NCI-H128 (cell line): ENCODE measurements at regions not wholly inside any gene's neighbourhood (a gene's known extent, or its start where the extent isn't known, plus 50 kb on each side); places are given as distances from the start of the nearest gene placed in this dataset.

Source experiments
- DNase-seq: peaks from one replicate; lab custom pipeline; 2025; ENCODE audit not compliant: unreplicated experiment; lab: John Stamatoyannopoulos, UW

- no peak for DNase-seq
Observed at GRCh38 chr4:188804861-188805260, 665.6 kb downstream of the TRIML1 start.

DNA sequence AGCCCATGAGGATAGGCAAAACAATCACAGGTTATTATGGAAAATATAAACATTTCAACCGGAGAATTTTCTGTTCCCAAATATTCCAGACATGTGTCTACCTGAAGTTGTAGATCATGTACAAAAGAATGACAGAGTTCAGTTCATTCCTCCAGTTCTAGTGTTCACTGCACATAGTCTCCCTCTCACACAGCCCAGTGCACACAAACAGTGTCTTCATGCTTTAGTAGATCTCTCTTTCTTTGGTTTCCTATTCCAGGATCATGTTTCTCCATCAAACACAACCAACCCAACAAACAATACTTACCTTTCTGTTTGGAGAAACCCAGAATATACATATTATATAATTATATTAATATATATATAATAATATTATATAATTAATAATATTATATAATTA lies 671.9 kb downstream of the TRIML1 start:
- DNase-seq = no peak

GRCh38 chr4:188812644-188813043 lies 673.4 kb downstream of the TRIML1 start:
- DNase-seq = no peak

GRCh38 chr4:188818300-188818699 lies 679.1 kb downstream of the TRIML1 start:
- DNase-seq = no peak

GRCh38 chr4:188819233-188819632 lies 680.0 kb downstream of the TRIML1 start:
- DNase-seq = no peak

- no peak for DNase-seq
Observed at GRCh38 chr4:188821500-188821899, 682.3 kb downstream of the TRIML1 start.

GRCh38 chr4:188822698-188823097 lies 683.5 kb downstream of the TRIML1 start:
- no peak for DNase-seq

GRCh38 chr4:188824553-188824952 lies 685.3 kb downstream of the TRIML1 start:
- no peak for DNase-seq

GRCh38 chr4:188826393-188826792 lies 687.2 kb downstream of the TRIML1 start:
- DNase-seq = no peak

- DNase-seq = no peak
Observed at GRCh38 chr4:188839704-188840103, 700.5 kb downstream of the TRIML1 start.

DNA sequence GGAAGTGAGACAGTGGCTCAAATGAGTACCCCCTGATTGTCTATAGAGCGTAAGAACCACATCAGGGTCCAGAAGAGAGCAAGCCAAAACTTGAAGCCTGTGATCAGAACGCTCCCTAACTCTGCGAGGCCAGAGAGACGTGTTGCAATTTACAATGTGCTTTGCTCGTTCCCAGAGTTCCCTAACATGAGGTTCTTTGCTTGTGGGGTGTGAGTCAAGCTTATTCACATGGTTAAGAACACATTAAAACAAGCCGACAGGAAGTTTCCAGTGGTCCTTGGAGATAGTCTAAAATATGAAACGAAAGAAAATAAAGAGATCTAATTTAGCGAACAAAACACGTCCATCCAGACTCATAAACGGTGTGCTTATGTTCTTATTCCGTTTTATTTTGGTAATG lies 702.3 kb downstream of the TRIML1 start:
- no peak for DNase-seq

GRCh38 chr4:188854436-188854835 lies 715.2 kb downstream of the TRIML1 start:
- no peak for DNase-seq

DNA sequence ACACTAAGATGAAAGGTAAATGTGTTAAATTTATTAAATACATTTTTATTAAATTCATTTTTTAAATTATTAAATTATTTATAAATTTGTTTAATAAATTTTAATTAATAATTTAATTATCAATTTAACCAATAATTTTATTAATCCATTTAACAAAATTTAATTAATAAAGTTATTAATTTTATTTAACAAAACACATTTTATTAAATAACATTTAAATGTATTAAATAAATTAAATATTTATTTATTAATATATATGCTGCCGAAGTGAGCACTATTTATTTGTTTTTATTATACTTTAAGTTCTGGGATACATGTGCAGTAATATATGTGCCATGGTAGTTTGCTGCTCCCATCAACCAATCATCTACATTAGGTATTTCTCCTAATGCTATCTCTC lies 719.5 kb downstream of the TRIML1 start:
- no peak for DNase-seq

DNA sequence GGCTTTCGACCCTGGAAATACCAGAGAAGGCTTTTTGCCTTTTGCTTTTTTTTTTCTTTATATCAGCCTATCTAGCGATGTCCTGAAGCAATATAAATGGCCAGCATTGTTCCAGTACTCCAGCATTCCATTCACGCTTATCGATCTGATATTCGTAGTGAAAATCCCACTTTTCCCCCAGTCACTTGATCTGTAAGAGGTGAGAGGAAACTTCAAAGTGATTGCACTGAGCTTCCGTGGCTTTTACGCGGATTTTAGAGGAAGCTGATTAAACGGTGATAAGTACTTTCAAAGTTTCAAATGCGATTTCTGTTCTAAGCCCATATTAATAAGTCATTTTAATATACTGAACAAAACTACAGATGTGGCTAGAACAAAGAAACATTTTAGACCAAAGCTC lies 725.5 kb downstream of the TRIML1 start:
- DNase-seq = no peak

- no peak for DNase-seq
Observed at GRCh38 chr4:188867796-188868195, 728.6 kb downstream of the TRIML1 start.

DNA sequence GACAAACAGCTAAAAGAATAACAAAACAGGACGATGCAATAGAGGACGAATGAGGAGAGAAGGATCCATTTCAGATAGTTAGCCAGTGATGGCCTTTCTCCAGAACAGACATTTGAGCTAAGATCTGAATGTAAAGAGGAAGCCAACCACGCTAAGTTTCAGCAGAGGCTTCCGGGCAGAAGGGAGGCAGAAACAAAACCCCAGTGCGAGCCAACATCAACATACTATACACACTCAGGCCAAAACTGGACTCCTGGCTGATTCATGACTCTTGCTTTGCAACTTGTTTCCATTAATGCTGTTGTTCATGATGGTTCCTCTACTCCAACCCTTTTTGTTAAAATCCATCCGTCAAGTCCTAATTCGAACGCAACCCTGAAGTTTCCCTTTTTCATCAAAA lies 730.3 kb downstream of the TRIML1 start:
- DNase-seq = no peak

DNA sequence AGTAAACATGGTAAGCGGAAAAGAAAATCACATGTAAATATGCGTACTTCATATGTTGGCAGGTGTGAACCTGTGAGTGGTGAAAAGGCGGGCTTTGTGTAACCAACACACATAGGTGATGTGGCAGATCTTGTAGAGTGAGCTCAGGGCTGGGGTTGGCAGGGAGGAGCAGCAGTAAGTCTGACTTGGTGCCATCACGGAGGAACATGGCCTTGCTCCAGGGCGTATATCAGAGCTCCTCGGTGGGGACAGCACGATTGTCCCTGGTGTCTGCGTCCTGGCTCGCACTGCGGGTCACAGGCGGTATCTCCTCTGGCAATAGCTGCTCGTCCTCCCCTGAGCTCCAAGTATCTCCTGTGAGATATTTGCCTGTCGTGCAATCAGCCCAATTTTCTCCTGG lies 733.6 kb downstream of the TRIML1 start:
- no peak for DNase-seq

DNA sequence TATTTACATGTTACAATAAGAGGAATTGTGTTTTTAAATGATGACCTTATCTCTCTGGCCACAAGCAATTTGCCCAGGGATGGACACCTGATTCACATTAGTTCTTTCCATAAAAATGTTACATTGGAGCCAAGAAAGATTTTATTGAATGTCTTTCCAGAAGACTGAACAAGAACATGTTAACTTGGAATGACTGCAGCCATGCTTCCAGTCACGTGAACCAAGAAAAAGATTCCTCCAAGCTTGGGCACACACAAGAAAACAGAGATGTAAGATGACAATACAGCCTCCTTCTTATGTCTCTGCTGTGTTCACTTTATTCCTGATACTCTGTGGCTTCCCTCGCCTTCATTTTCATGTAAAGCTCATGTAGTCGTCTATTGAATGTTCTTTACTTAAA lies 737.6 kb downstream of the TRIML1 start:
- no peak for DNase-seq

DNA sequence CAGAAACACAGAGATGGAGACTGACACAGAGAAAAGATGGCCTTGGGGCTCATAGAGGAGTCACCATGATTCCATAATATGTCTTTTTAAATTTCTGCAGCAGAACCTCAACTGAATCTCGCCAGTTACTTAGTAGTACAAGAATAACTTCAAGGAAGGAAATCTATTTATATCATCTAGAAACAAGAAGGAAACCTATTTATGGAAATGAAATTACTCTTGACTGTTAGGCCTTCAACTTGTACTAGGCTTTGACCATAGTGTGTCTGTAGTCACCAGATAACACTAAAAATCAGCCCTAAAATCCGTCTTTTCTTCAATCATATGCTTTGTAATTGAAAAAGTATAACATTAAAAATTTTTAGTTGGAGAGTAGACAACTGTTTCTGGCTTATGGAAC lies 740.4 kb downstream of the TRIML1 start:
- DNase-seq = no peak

- DNase-seq = no peak
Observed at GRCh38 chr4:188887905-188888304, 748.7 kb downstream of the TRIML1 start.

DNA sequence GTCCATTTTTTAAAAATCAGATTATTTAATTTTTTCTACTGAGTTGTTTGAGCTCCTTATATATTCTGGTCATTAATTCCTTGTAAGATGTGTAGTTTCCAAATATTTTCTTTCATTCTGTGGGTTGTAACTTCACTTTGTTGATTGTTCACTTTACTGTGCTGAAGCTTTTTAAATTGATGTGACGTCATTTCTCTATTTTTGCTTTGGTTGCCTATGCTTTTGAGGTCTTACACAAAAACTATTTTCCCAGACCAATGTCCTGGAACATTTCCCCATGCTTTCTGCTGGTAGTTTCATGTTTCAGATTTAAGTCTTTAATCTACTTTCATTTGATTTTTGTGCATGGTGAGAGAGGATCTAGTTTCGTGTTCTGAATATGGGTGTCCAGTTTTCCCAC lies 753.6 kb downstream of the TRIML1 start:
- no peak for DNase-seq

- no peak for DNase-seq
Observed at GRCh38 chr4:188903986-188904385, 764.7 kb downstream of the TRIML1 start.

DNA sequence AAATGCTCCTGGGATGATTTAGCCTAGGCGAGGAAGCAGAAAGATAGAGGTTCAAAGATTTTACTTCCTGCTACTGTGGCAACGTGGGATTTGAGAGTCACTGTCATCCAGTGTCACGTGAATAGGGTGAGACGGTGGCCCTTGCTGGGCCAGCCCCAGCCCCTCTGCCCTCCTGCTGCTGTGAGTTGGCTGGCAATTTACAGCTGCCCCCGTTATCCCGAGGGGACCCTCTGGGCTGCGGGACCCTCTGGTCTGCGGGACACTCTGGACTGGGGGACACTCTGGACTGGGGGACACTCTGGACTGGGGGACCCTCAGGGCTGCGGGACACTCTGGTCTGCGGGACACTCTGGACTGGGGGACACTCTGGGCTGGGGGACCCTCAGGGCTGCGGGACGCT lies 765.4 kb downstream of the TRIML1 start:
- no peak for DNase-seq

GRCh38 chr4:188905248-188905647 lies 766.0 kb downstream of the TRIML1 start:
- no peak for DNase-seq
